Neural cell (in vitro differentiated cells): ENCODE measurements at regions not wholly inside any gene's neighbourhood (a gene's known extent, or its start where the extent isn't known, plus 50 kb on each side); places are given as distances from the start of the nearest gene placed in this dataset.

ENCODE experiments used
- H2AFZ ChIP-seq: fragments of 200-600, 300-800 bp; sonication (generic), shearing (Covaris generic); 2 replicates; pipeline ENCODE4 v1.6.0; 2014; ENCODE audit warnings: low read depth, mild to moderate bottlenecking, antibody characterized with exemption, low read length, moderate library complexity
- H3F3A ChIP-seq: fragments of 200-600 bp; shearing (Covaris generic); 2 replicates; pipeline ENCODE4 v1.6.1; 2016; ENCODE audit warnings: mild to moderate bottlenecking, moderate library complexity, mixed read lengths, antibody characterized with exemption, low read length; ENCODE audit not compliant: insufficient read depth, poor library complexity, severe bottlenecking
- H3K27ac ChIP-seq: fragments of 200-600, 300-800 bp; sonication (generic), shearing (Covaris generic); 2 replicates; pipeline ENCODE4 v1.5.1; 2014; ENCODE audit warnings: mild to moderate bottlenecking, low read length, moderate library complexity
- H3K27me3 ChIP-seq: fragments of 300-800, 200-600 bp; sonication (generic), shearing (Covaris generic); 2 replicates; pipeline ENCODE4 v1.6.0; 2014; ENCODE audit warnings: mild to moderate bottlenecking, low read depth, low read length, moderate library complexity; ENCODE audit not compliant: insufficient read depth
- H3K36me3 ChIP-seq: fragments of 300-800, 200-600 bp; sonication (generic), shearing (Covaris generic); 2 replicates; pipeline ENCODE4 v1.5.1; 2014; ENCODE audit warnings: mild to moderate bottlenecking, antibody characterized with exemption, low read length, moderate library complexity; ENCODE audit not compliant: insufficient read depth
- H3K4me2 ChIP-seq: fragments of 300-800, 200-600 bp; sonication (generic), shearing (Covaris generic); 2 replicates; pipeline ENCODE4 v1.6.0; 2014; ENCODE audit warnings: mild to moderate bottlenecking, low read length
- H3K4me3 ChIP-seq: fragments of 300-800, 200-600 bp; sonication (generic), shearing (Covaris generic); 2 replicates; pipeline ENCODE4 v1.5.1; 2014; ENCODE audit warnings: mild to moderate bottlenecking, low read length, moderate library complexity
- H3K79me2 ChIP-seq: fragments of 200-600 bp; shearing (Covaris generic); replicated peaks from 2 replicates; pipeline ENCODE4 v1.6.0; 2014; ENCODE audit warnings: mild to moderate bottlenecking, low read length, moderate library complexity; ENCODE audit not compliant: insufficient read depth
- H3K9ac ChIP-seq: fragments of 300-800, 200-600 bp; sonication (generic), shearing (Covaris generic); 2 replicates; pipeline ENCODE4 v1.6.1; 2016; ENCODE audit warnings: mild to moderate bottlenecking, low read length, mixed read lengths
- H3K9me2 ChIP-seq: fragments of 200-600 bp; shearing (Covaris generic); 2 replicates; pipeline ENCODE4 v1.6.1; 2016; ENCODE audit warnings: mild to moderate bottlenecking, low read length, mixed read lengths; ENCODE audit not compliant: insufficient read depth
- H3K9me3 ChIP-seq: fragments of 200-600, 300-800 bp; sonication (generic), shearing (Covaris generic); 2 replicates; pipeline ENCODE4 v1.6.1; 2016; ENCODE audit warnings: mild to moderate bottlenecking, mixed run types, low read length, moderate library complexity, mixed read lengths
- H4K20me1 ChIP-seq: fragments of 200-600 bp; shearing (Covaris generic); 2 replicates; pipeline ENCODE4 v1.6.1; 2016; ENCODE audit warnings: mild to moderate bottlenecking, mixed run types; ENCODE audit not compliant: insufficient read depth
- CTCF ChIP-seq: fragments of 450-650 bp; IDR thresholded peaks from 2 replicates; pipeline ENCODE4 v1.5.1; 2014; ENCODE audit warnings: antibody characterized with exemption, mild to moderate bottlenecking, moderate library complexity; ENCODE audit not compliant: poor library complexity, severe bottlenecking
- EZH2 ChIP-seq: fragments of 200-600, 300-800 bp; shearing (Covaris generic), sonication (generic); IDR thresholded peaks from 2 replicates; pipeline ENCODE4 v1.6.1; 2014; ENCODE audit warnings: antibody characterized with exemption, low read length, borderline replicate concordance, mild to moderate bottlenecking; ENCODE audit not compliant: insufficient read depth, poor library complexity, severe bottlenecking
- MXI1 ChIP-seq: fragments of 450-650 bp; conservative IDR thresholded peaks from 2 replicates; pipeline ENCODE4 v1.6.1; 2014; ENCODE audit warnings: antibody characterized with exemption, mild to moderate bottlenecking; ENCODE audit not compliant: poor library complexity, severe bottlenecking
- POLR2AphosphoS5 ChIP-seq: IDR thresholded peaks from 2 replicates; pipeline ENCODE4 v1.6.1; 2012
- REST ChIP-seq: IDR thresholded peaks from 2 replicates; pipeline ENCODE4 v1.6.1; 2012; ENCODE audit warnings: borderline replicate concordance
- TAF1 ChIP-seq: IDR thresholded peaks from 2 replicates; pipeline ENCODE4 v1.6.1; 2012; ENCODE audit warnings: low read depth

GRCh38 chr13:50593207-50593606 lies 250.3 kb downstream of the DLEU7 start (continued):
- no peak for TF ChIP-seq REST

- no peak overlapping the region for H2AFZ ChIP-seq
- no peak overlapping the region for H3K4me2 ChIP-seq
- no peaks in the 10 kb centered on the region for H3K9me2 ChIP-seq
- no peak for TF ChIP-seq POLR2AphosphoS5
- no peak for TF ChIP-seq CTCF
- no peak for TF ChIP-seq EZH2
- H3K4me3 ChIP-seq: no peak overlapping the region
- H3K79me2 ChIP-seq: no peaks in the 10 kb centered on the region
- no peaks in the 10 kb centered on the region for H3K36me3 ChIP-seq
- no peaks in the 10 kb centered on the region for H3K9me3 ChIP-seq
- no peak overlapping the region for H3K27ac ChIP-seq
- H3K27me3 ChIP-seq: no peaks in the 10 kb centered on the region
- no peaks in the 10 kb centered on the region for H3F3A ChIP-seq
- no peaks in the 10 kb centered on the region for H4K20me1 ChIP-seq
- H3K9ac ChIP-seq: no peak overlapping the region
These were observed 249.0 kb downstream of the DLEU7 start for GRCh38 chr13:50594276-50595051.

GRCh38 chr13:50595196-50595595 lies 248.3 kb downstream of the DLEU7 start:
- no peak overlapping the region for H3K4me3 ChIP-seq
- H3K9me2 ChIP-seq: no peaks in the 10 kb centered on the region
- H2AFZ ChIP-seq: no peak overlapping the region
- H3K79me2 ChIP-seq: no peaks in the 10 kb centered on the region
- H3K27me3 ChIP-seq: no peaks in the 10 kb centered on the region
- no peak overlapping the region for H3K9ac ChIP-seq
- H3K27ac ChIP-seq: no peak overlapping the region
- no peaks in the 10 kb centered on the region for H3K9me3 ChIP-seq
- H4K20me1 ChIP-seq: no peaks in the 10 kb centered on the region
- no peak overlapping the region for H3K4me2 ChIP-seq
- H3F3A ChIP-seq: no peaks in the 10 kb centered on the region
- no peaks in the 10 kb centered on the region for H3K36me3 ChIP-seq
- TF ChIP-seq REST: no peak
- no peak for TF ChIP-seq POLR2AphosphoS5
- TF ChIP-seq MXI1: no peak
- TF ChIP-seq CTCF: no peak
- TF ChIP-seq TAF1: no peak
